ENCODE measurements at regions not wholly inside any gene's neighbourhood (a gene's known extent, or its start where the extent isn't known, plus 50 kb on each side); places are given as distances from the start of the nearest gene placed in this dataset.

GRCh38 chr10:43926875-43927406 lies 278.3 kb upstream of the ZNF32 start:
- Histone ChIP-seq H2AFZ (ENCODE audit: low read depth) (no peak overlapping the region), H3K4me2 (no peak overlapping the region), H3K9me3 (no peaks in the 10 kb centered on the region), H3K4me3 (ENCODE audit: low read depth in 2 of 2, low read length in 1 of 2) (no peak overlapping the region), H3K27ac (ENCODE audit: low read depth in 2 of 2, low read length in 1 of 2) (no peak overlapping the region), H3K79me2 (ENCODE audit: insufficient read depth) (no peaks in the 10 kb centered on the region), H3K27me3 (ENCODE audit: insufficient read depth) (no peaks in the 10 kb centered on the region), H3K4me1 (ENCODE audit: control insufficient read depth in 1 of 2, insufficient read depth in 2 of 2, low read depth in 1 of 2, low read length in 1 of 2) (no peaks in the 10 kb centered on the region), H3K9ac (no peak overlapping the region), H3K9me2 (no peaks in the 10 kb centered on the region), H3F3A (replicated peaks; ENCODE audit: insufficient read depth) (peaks cover 3% of the 10 kb centered on the region), H4K20me1 (ENCODE audit: insufficient read depth) (no peaks in the 10 kb centered on the region), H3K36me3 (replicated peaks in 1 of 2; ENCODE audit: control insufficient read depth in 1 of 2, insufficient read depth in 2 of 2, low read length in 1 of 2) (no peaks in the 10 kb centered on the region)
- ChIA-PET POLR2A (no interaction called here), CTCF (no interaction called here)
- 40% methylated on average over 2 of the region's 7 CpGs for WGBS (ENCODE audit: low lambda C conversion rate)
- no peak for DNase-seq
- TF ChIP-seq EZH2phosphoT487 (IDR thresholded peaks at IDR 0.05; ENCODE audit: borderline replicate concordance, low read depth), result no peak
- TF ChIP-seq MXI1 (IDR thresholded peaks at IDR 0.05; ENCODE audit: low read depth, low read length), result no peak
- TF ChIP-seq FOXJ3 (CRISPR knock-in tag; IDR thresholded peaks at IDR 0.05), result no peak
- TF ChIP-seq TCF12 (IDR thresholded peaks at IDR 0.05), result no peak
- TF ChIP-seq, protein P1, sequence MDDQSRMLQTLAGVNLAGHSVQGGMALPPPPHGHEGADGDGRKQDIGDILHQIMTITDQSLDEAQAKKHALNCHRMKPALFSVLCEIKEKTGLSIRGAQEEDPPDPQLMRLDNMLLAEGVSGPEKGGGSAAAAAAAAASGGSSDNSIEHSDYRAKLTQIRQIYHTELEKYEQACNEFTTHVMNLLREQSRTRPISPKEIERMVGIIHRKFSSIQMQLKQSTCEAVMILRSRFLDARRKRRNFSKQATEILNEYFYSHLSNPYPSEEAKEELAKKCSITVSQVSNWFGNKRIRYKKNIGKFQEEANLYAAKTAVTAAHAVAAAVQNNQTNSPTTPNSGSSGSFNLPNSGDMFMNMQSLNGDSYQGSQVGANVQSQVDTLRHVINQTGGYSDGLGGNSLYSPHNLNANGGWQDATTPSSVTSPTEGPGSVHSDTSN (IDR thresholded peaks at IDR 0.05), result no peak
- no peak for TF ChIP-seq USF1 (IDR thresholded peaks at IDR 0.05; ENCODE audit: borderline replicate concordance, low read depth)
- TF ChIP-seq EP300 (IDR thresholded peaks at IDR 0.05; ENCODE audit: borderline replicate concordance in 1 of 2, low read depth in 1 of 2, low read length in 1 of 2), result no peak
- TF ChIP-seq, protein P2, sequence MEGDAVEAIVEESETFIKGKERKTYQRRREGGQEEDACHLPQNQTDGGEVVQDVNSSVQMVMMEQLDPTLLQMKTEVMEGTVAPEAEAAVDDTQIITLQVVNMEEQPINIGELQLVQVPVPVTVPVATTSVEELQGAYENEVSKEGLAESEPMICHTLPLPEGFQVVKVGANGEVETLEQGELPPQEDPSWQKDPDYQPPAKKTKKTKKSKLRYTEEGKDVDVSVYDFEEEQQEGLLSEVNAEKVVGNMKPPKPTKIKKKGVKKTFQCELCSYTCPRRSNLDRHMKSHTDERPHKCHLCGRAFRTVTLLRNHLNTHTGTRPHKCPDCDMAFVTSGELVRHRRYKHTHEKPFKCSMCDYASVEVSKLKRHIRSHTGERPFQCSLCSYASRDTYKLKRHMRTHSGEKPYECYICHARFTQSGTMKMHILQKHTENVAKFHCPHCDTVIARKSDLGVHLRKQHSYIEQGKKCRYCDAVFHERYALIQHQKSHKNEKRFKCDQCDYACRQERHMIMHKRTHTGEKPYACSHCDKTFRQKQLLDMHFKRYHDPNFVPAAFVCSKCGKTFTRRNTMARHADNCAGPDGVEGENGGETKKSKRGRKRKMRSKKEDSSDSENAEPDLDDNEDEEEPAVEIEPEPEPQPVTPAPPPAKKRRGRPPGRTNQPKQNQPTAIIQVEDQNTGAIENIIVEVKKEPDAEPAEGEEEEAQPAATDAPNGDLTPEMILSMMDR (IDR thresholded peaks at IDR 0.05), result no peak
- TF ChIP-seq FOXM1 (IDR thresholded peaks at IDR 0.05; ENCODE audit: low read depth), result no peak
- TF ChIP-seq TAF1 (IDR thresholded peaks at IDR 0.05; ENCODE audit: borderline replicate concordance, low read depth, low read length), result no peak
- TF ChIP-seq RCOR1 (IDR thresholded peaks at IDR 0.05; ENCODE audit: low read length), result no peak
- no peak for TF ChIP-seq YY1 (IDR thresholded peaks at IDR 0.05; ENCODE audit: low read depth)
- no peak for TF ChIP-seq GABPA (IDR thresholded peaks at IDR 0.05; ENCODE audit: low read depth)

DNA sequence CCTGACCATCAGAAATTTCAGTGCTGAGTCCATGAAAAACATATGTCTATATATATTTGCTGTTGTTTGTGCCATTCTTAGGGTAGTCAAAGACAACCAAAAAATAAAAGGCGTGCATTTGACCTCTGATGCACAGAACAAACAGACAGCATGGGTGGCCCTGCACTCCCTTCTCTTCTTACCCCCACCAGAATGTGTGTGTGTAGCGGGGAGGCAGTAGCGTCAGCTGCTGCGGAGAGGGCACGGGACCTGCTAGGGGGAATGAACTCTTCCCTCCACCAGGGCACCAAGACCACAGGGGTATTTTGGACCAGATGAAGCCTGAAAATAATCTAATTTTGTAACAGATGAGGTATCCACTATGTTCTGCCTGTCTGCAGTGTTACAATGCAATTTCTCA lies 277.7 kb upstream of the ZNF32 start:
- H3K4me2 ChIP-seq, result no peak overlapping the region
- no peaks in the 10 kb centered on the region for H3K4me1 ChIP-seq (ENCODE audit: control insufficient read depth in 1 of 2, insufficient read depth in 2 of 2, low read depth in 1 of 2, low read length in 1 of 2)
- ChIA-PET POLR2A (no interaction called here), CTCF (no interaction called here)
- H3K27me3 ChIP-seq (ENCODE audit: insufficient read depth), result no peaks in the 10 kb centered on the region
- no peaks in the 10 kb centered on the region for H3K9me3 ChIP-seq
- H4K20me1 ChIP-seq (ENCODE audit: insufficient read depth), result no peaks in the 10 kb centered on the region
- WGBS (ENCODE audit: low lambda C conversion rate), result 87% methylated on average over 3 of the region's 5 CpGs
- H3K36me3 ChIP-seq (replicated peaks in 1 of 2; ENCODE audit: control insufficient read depth in 1 of 2, insufficient read depth in 2 of 2, low read length in 1 of 2), result no peaks in the 10 kb centered on the region
- H3K9me2 ChIP-seq, result no peaks in the 10 kb centered on the region
- H3K9ac ChIP-seq, result no peak overlapping the region
- H3K4me3 ChIP-seq (ENCODE audit: low read depth in 2 of 2, low read length in 1 of 2), result no peak overlapping the region
- H3K27ac ChIP-seq (ENCODE audit: low read depth in 2 of 2, low read length in 1 of 2), result no peak overlapping the region
- TF ChIP-seq GABPA (IDR thresholded peaks at IDR 0.05; ENCODE audit: low read depth), result no peak
- TF ChIP-seq, protein P3, sequence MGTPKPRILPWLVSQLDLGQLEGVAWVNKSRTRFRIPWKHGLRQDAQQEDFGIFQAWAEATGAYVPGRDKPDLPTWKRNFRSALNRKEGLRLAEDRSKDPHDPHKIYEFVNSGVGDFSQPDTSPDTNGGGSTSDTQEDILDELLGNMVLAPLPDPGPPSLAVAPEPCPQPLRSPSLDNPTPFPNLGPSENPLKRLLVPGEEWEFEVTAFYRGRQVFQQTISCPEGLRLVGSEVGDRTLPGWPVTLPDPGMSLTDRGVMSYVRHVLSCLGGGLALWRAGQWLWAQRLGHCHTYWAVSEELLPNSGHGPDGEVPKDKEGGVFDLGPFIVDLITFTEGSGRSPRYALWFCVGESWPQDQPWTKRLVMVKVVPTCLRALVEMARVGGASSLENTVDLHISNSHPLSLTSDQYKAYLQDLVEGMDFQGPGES (IDR thresholded peaks at IDR 0.05; ENCODE audit: low read depth, low read length), result no peak
- no peak for TF ChIP-seq TAF1 (IDR thresholded peaks at IDR 0.05; ENCODE audit: borderline replicate concordance, low read depth, low read length)
- TF ChIP-seq SMC3 (IDR thresholded peaks at IDR 0.05; ENCODE audit: low read depth, low read length), result no peak
- TF ChIP-seq, protein P4, sequence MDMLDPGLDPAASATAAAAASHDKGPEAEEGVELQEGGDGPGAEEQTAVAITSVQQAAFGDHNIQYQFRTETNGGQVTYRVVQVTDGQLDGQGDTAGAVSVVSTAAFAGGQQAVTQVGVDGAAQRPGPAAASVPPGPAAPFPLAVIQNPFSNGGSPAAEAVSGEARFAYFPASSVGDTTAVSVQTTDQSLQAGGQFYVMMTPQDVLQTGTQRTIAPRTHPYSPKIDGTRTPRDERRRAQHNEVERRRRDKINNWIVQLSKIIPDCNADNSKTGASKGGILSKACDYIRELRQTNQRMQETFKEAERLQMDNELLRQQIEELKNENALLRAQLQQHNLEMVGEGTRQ (IDR thresholded peaks at IDR 0.05; ENCODE audit: borderline replicate concordance, low read depth, low read length), result no peak
- no peak for TF ChIP-seq POLR2AphosphoS5 (IDR thresholded peaks at IDR 0.05; ENCODE audit: low read depth, low read length)
- TF ChIP-seq JUND (IDR thresholded peaks at IDR 0.05), result no peak
- TF ChIP-seq USF1 (IDR thresholded peaks at IDR 0.05; ENCODE audit: borderline replicate concordance, low read depth), result no peak
- no peak for TF ChIP-seq ZBTB33 (IDR thresholded peaks at IDR 0.05; ENCODE audit: borderline replicate concordance, low read depth)
- TF ChIP-seq MEF2A (IDR thresholded peaks at IDR 0.05; ENCODE audit: borderline replicate concordance, low read depth), result no peak
- H3F3A ChIP-seq (replicated peaks; ENCODE audit: insufficient read depth), result no peaks in the 10 kb centered on the region
- H2AFZ ChIP-seq (ENCODE audit: low read depth), result no peak overlapping the region
- no peak for DNase-seq
- no peaks in the 10 kb centered on the region for H3K79me2 ChIP-seq (ENCODE audit: insufficient read depth)
